WTC11 (cell line): ENCODE measurements at regions not wholly inside any gene's neighbourhood (a gene's known extent, or its start where the extent isn't known, plus 50 kb on each side); places are given as distances from the start of the nearest gene placed in this dataset.

Experiments used
- ATAC-seq: fragments of 200-7000 bp; cut with Tn5 transposase; 2 replicates; pipeline ENCODE4 v1.10.0; 2021; ENCODE audit warnings: mild to moderate bottlenecking, moderate library complexity
- CTCF ChIA-PET: fragments of 300-600 bp; sonication (Branson Sonifier 250); formaldehyde crosslinking; loops from one replicate; lab custom pipeline; 2021; ENCODE audit warnings: antibody characterized with exemption; lab: Charles Lee
- POLR2A ChIA-PET: fragments of 350-600 bp; sonication (Branson Sonifier 250); formaldehyde crosslinking; loops from one replicate; lab custom pipeline; 2021; ENCODE audit warnings: antibody characterized with exemption; lab: Charles Lee
- DNase-seq: peaks from one replicate; pipeline ENCODE4 v3.0.0; 2021; ENCODE audit warnings: low spot score
- H3K27ac Mint-ChIP-seq: 2 replicates; pipeline ENCODE4 v1.8.0; 2021; ENCODE audit warnings: mixed read lengths
- H3K27me3 Mint-ChIP-seq: 2 replicates; pipeline ENCODE4 v1.8.0; 2021; ENCODE audit warnings: low read depth, mild to moderate bottlenecking, moderate library complexity, mixed read lengths
- H3K36me3 Mint-ChIP-seq: 2 replicates; pipeline ENCODE4 v1.8.0; 2021; ENCODE audit warnings: mixed read lengths
- H3K4me1 Mint-ChIP-seq: 2 replicates; pipeline ENCODE4 v1.8.0; 2022; ENCODE audit warnings: mixed read lengths
- H3K4me3 Mint-ChIP-seq: 2 replicates; pipeline ENCODE4 v1.8.0; 2021; ENCODE audit warnings: mild to moderate bottlenecking, moderate library complexity, mixed read lengths
- H3K9me3 Mint-ChIP-seq: 2 replicates; pipeline ENCODE4 v1.8.0; 2021; ENCODE audit warnings: mixed read lengths
- CTCF ChIP-seq: fragments of 200-600 bp; IDR thresholded peaks from 2 replicates; pipeline ENCODE4 v1.8.0; 2022; ENCODE audit warnings: antibody characterized with exemption
- E2F5 ChIP-seq: sonication (generic); formaldehyde crosslinking; IDR thresholded peaks from 2 replicates; pipeline ENCODE4 v1.8.1; 2022; ENCODE audit warnings: mild to moderate bottlenecking, moderate library complexity, missing genetic modification reagents
- EMX1 ChIP-seq: fragments of 250-450 bp; sonication (Bioruptor Pico); IDR thresholded peaks from 2 replicates; pipeline ENCODE4 v1.8.0; 2021; ENCODE audit warnings: mild to moderate bottlenecking
- HMGXB4 ChIP-seq: sonication (generic); formaldehyde crosslinking; IDR thresholded peaks from 2 replicates; pipeline ENCODE4 v1.8.1; 2023; ENCODE audit warnings: mild to moderate bottlenecking, moderate library complexity, missing genetic modification reagents
- KAT7 ChIP-seq: sonication (generic); formaldehyde crosslinking; IDR thresholded peaks from 2 replicates; pipeline ENCODE4 v1.8.1; 2023; ENCODE audit warnings: missing genetic modification reagents, mild to moderate bottlenecking, borderline replicate concordance
- NFATC4 ChIP-seq: fragments of 250-450 bp; sonication (Bioruptor Pico); IDR thresholded peaks from 2 replicates; pipeline ENCODE4 v1.9.0; 2021; ENCODE audit warnings: mild to moderate bottlenecking
- NFYB ChIP-seq: sonication (generic); formaldehyde crosslinking; conservative IDR thresholded peaks from 2 replicates; pipeline ENCODE4 v1.8.0; 2022; ENCODE audit warnings: low read depth, missing genetic modification reagents
- OVOL2 ChIP-seq: fragments of 250-450 bp; sonication (Bioruptor Pico); IDR thresholded peaks from 2 replicates; pipeline ENCODE4 v1.9.0; 2021; ENCODE audit warnings: mild to moderate bottlenecking, borderline replicate concordance
- SP1 ChIP-seq: sonication (generic); formaldehyde crosslinking; conservative IDR thresholded peaks from 2 replicates; pipeline ENCODE4 v1.8.1; 2022; ENCODE audit warnings: missing genetic modification reagents
- ZBTB43 ChIP-seq: sonication (generic); formaldehyde crosslinking; IDR thresholded peaks from 2 replicates; pipeline ENCODE4 v1.8.1; 2023; ENCODE audit warnings: mild to moderate bottlenecking, missing genetic modification reagents
- ZMAT4 ChIP-seq: fragments of 250-450 bp; sonication (Bioruptor Pico); IDR thresholded peaks from 2 replicates; pipeline ENCODE4 v1.9.0; 2021; ENCODE audit warnings: mild to moderate bottlenecking
- ZNF121 ChIP-seq: sonication (generic); formaldehyde crosslinking; IDR thresholded peaks from 2 replicates; pipeline ENCODE4 v1.8.0; 2023; ENCODE audit warnings: missing genetic modification reagents
- ZNF138 ChIP-seq: sonication (generic); formaldehyde crosslinking; conservative IDR thresholded peaks from 2 replicates; pipeline ENCODE4 v1.8.1; 2022; ENCODE audit warnings: mild to moderate bottlenecking, moderate library complexity, missing genetic modification reagents
- ZNF263 ChIP-seq: sonication (generic); formaldehyde crosslinking; IDR thresholded peaks from 2 replicates; pipeline ENCODE4 v1.8.1; 2022; ENCODE audit warnings: low read depth, mild to moderate bottlenecking, moderate library complexity, missing genetic modification reagents
- ZNF532 ChIP-seq: fragments of 250-450 bp; sonication (Bioruptor Pico); IDR thresholded peaks from 2 replicates; pipeline ENCODE4 v1.9.0; 2021; ENCODE audit warnings: mild to moderate bottlenecking, borderline replicate concordance

- CTCF ChIA-PET, result no interaction called here
- Mint-ChIP-seq H3K27me3 (no peaks in the 10 kb centered on the region; the same call in 1 of the 2 replicates), H3K27ac (no peak overlapping the region), H3K36me3 (peaks cover 18% of the 10 kb centered on the region), H3K4me3 (no peak overlapping the region), H3K4me1 (peaks cover 23% of the 10 kb centered on the region), H3K9me3 (peaks cover 44% of the 10 kb centered on the region)
- ATAC-seq, result peak; percentile 26; the same call in 1 of the 2 replicates
- POLR2A ChIA-PET, result no interaction called here
- TF ChIP-seq ZNF138 (CRISPR knock-in tag) (no peak), NFATC4 (no peak), E2F5 (CRISPR knock-in tag) (no peak), ZMAT4 (CRISPR knock-in tag) (no peak), EMX1 (CRISPR knock-in tag) (no peak), ZNF121 (CRISPR knock-in tag) (no peak), ZNF263 (CRISPR knock-in tag) (no peak), KAT7 (CRISPR knock-in tag) (no peak), NFYB (CRISPR knock-in tag) (no peak)
- DNase-seq, result no peak
These were observed 410.7 kb downstream of the OMA1 start for GRCh38 chr1:58135821-58136321.

GRCh38 chr1:58133562-58133961 is 413.0 kb downstream of the OMA1 start:
- peaks cover 23% of the 10 kb centered on the region for H3K4me1 Mint-ChIP-seq
- ChIA-PET POLR2A (no interaction called here), CTCF (no interaction called here)
- H3K4me3 Mint-ChIP-seq, result no peak overlapping the region
- H3K27ac Mint-ChIP-seq, result no peak overlapping the region
- ATAC-seq, result no peak
- no peaks in the 10 kb centered on the region for H3K27me3 Mint-ChIP-seq
- peaks cover 12% of the 10 kb centered on the region for H3K36me3 Mint-ChIP-seq
- no peak for TF ChIP-seq ZBTB43 (CRISPR knock-in tag)
- DNase-seq, result no peak
- H3K9me3 Mint-ChIP-seq, result peaks cover 25% of the 10 kb centered on the region

GRCh38 chr1:58123051-58123450 is 423.5 kb downstream of the OMA1 start:
- TF ChIP-seq OVOL2, result no peak
- no peak for TF ChIP-seq CTCF
- TF ChIP-seq HMGXB4 (CRISPR knock-in tag), result no peak
- TF ChIP-seq ZMAT4 (CRISPR knock-in tag), result no peak
- TF ChIP-seq ZNF532, result no peak
- TF ChIP-seq SP1 (CRISPR knock-in tag), result no peak
- TF ChIP-seq, all 79 proteins: peak for 0
- Mint-ChIP-seq H3K4me3 (no peak overlapping the region), H3K4me1 (no peaks in the 10 kb centered on the region), H3K9me3 (peaks cover 2% of the 10 kb centered on the region), H3K27me3 (no peaks in the 10 kb centered on the region), H3K36me3 (no peaks in the 10 kb centered on the region), H3K27ac (no peak overlapping the region)
- ATAC-seq (no peak), DNase-seq (no peak)
- ChIA-PET CTCF (interaction anchor here (1.0 kb wide), 1 partner anchor 33 kb away, joined by 3 read pairs; no protein-coding TSS in a partner anchor), POLR2A (interaction anchor here (0.5 kb wide), 1 partner anchor 117 kb away, joined by 8 read pairs; no protein-coding TSS in a partner anchor)
